SK-N-SH (cell line): ENCODE measurements at regions not wholly inside any gene's neighbourhood (a gene's known extent, or its start where the extent isn't known, plus 50 kb on each side); places are given as distances from the start of the nearest gene placed in this dataset.
A peak's percentile ranks its signal among the peaks of the same experiment; 100 is the strongest.

Source experiments
- CTCF ChIA-PET: fragments of 300-600, 350-600 bp; formaldehyde crosslinking; extraction: SDS; loops from one replicate; lab custom pipeline; 2021; lab: Yijun Ruan, JAX
- POLR2A ChIA-PET: fragments of 350-600 bp; sonication (Branson Sonifier 250); formaldehyde crosslinking; extraction: SDS; loops from one replicate; lab custom pipeline; 2020; ENCODE audit warnings: antibody characterized with exemption, inconsistent platforms; lab: Yijun Ruan, JAX
- DNase-seq: peaks from one replicate; pipeline ENCODE4 v3.0.0; 2012
- H2AFZ ChIP-seq: fragments of 200-600 bp; sonication (generic); 2 replicates; pipeline ENCODE4 v1.8.1; 2016; ENCODE audit warnings: antibody characterized with exemption, mild to moderate bottlenecking, low read depth
- H3F3A ChIP-seq: fragments of 200-600 bp; sonication (generic); replicated peaks from 2 replicates; pipeline ENCODE3; 2016; ENCODE audit warnings: antibody characterized with exemption, mild to moderate bottlenecking; ENCODE audit not compliant: insufficient read depth
- H3K27ac ChIP-seq, 2 experiments: fragments of 200-500 bp in 1 of 2; fragments of 200-600 bp in 1 of 2; sonication (Bioruptor generic) in 1 of 2; sonication (generic), shearing (Covaris generic) in 1 of 2; 2 replicates each; pipeline versions ENCODE4 v1.5.1 to v1.6.1; 2014 to 2016; ENCODE audit warnings: low read depth in 2 of 2, inconsistent platforms in 1 of 2, low read length in 1 of 2, mild to moderate bottlenecking in 1 of 2, mixed read lengths in 1 of 2
- H3K27me3 ChIP-seq: fragments of 200-600 bp; sonication (generic), shearing (Covaris generic); 2 replicates; pipeline ENCODE4 v1.6.1; 2016; ENCODE audit warnings: mixed run types; ENCODE audit not compliant: insufficient read depth
- H3K36me3 ChIP-seq, 2 experiments: fragments of 200-500 bp in 1 of 2; fragments of 200-600 bp in 1 of 2; sonication (Bioruptor generic) in 1 of 2; sonication (generic) in 1 of 2; replicated peaks in 1 of 2; 2 replicates each; pipeline versions ENCODE3 to v1.5.1; 2014 to 2016; ENCODE audit warnings: low read length in 1 of 2, mild to moderate bottlenecking in 1 of 2; ENCODE audit not compliant: insufficient read depth in 2 of 2, control insufficient read depth in 1 of 2
- H3K4me1 ChIP-seq, 2 experiments: fragments of 200-500 bp in 1 of 2; fragments of 200-600 bp in 1 of 2; sonication (Bioruptor generic) in 1 of 2; sonication (generic), shearing (Covaris generic) in 1 of 2; 2 replicates each; pipeline versions ENCODE4 v1.5.1 to v1.6.1; 2014 to 2016; ENCODE audit warnings: low read depth in 1 of 2, low read length in 1 of 2, mixed run types in 1 of 2; ENCODE audit not compliant: insufficient read depth in 2 of 2, control insufficient read depth in 1 of 2
- H3K4me2 ChIP-seq: fragments of 200-600 bp; sonication (generic), shearing (Covaris generic); 2 replicates; pipeline ENCODE4 v1.6.1; 2017; ENCODE audit warnings: mixed run types
- H3K4me3 ChIP-seq, 2 experiments: fragments of 200-500 bp in 1 of 2; fragments of 200-600 bp in 1 of 2; sonication (Bioruptor generic) in 1 of 2; sonication (generic), shearing (Covaris generic) in 1 of 2; 2 replicates each; pipeline versions ENCODE4 v1.5.1 to v1.8.1; 2014 to 2016; ENCODE audit warnings: low read depth in 2 of 2, inconsistent platforms in 1 of 2, low read length in 1 of 2, mild to moderate bottlenecking in 1 of 2, mixed read lengths in 1 of 2, moderate library complexity in 1 of 2
- H3K79me2 ChIP-seq: fragments of 200-600 bp; sonication (generic); 2 replicates; pipeline ENCODE4 v1.8.1; 2017; ENCODE audit warnings: mild to moderate bottlenecking; ENCODE audit not compliant: insufficient read depth
- H3K9ac ChIP-seq: fragments of 200-600 bp; sonication (generic); 2 replicates; pipeline ENCODE4 v1.6.1; 2017; ENCODE audit warnings: mixed run types
- H3K9me2 ChIP-seq: fragments of 200-600 bp; sonication (generic); 2 replicates; pipeline ENCODE4 v1.6.1; 2017; ENCODE audit warnings: mixed run types
- H3K9me3 ChIP-seq: fragments of 200-600 bp; sonication (generic); 2 replicates; pipeline ENCODE4 v1.6.1; 2017; ENCODE audit warnings: mixed run types, mild to moderate bottlenecking, moderate library complexity
- H4K20me1 ChIP-seq: fragments of 200-600 bp; sonication (generic); 2 replicates; pipeline ENCODE4 v1.6.1; 2017; ENCODE audit warnings: mild to moderate bottlenecking, mixed run types; ENCODE audit not compliant: insufficient read depth
- EZH2phosphoT487 ChIP-seq: fragments of 200-600 bp; sonication (generic); IDR thresholded peaks from 2 replicates; pipeline ENCODE4 v1.6.1; 2017; ENCODE audit warnings: low read depth, mixed run types, mild to moderate bottlenecking, antibody characterized with exemption, moderate library complexity, borderline replicate concordance
- FOSL2 ChIP-seq: IDR thresholded peaks from 2 replicates; pipeline ENCODE4 v1.4.0; 2012; ENCODE audit warnings: low read depth, mild to moderate bottlenecking, moderate library complexity, borderline replicate concordance
- FOXM1 ChIP-seq: IDR thresholded peaks from 2 replicates; pipeline ENCODE4 v1.4.0; 2012; ENCODE audit warnings: low read depth, mild to moderate bottlenecking
- GATA2 ChIP-seq: sonication (generic); formaldehyde crosslinking; IDR thresholded peaks from 2 replicates; pipeline ENCODE4 v1.5.0; 2020; ENCODE audit warnings: mild to moderate bottlenecking, missing genetic modification reagents
- JUND ChIP-seq: IDR thresholded peaks from 2 replicates; pipeline ENCODE4 v1.4.0; 2012
- MEF2A ChIP-seq: IDR thresholded peaks from 2 replicates; pipeline ENCODE4 v1.4.0; 2012; ENCODE audit warnings: low read depth, borderline replicate concordance
- NFIC ChIP-seq: IDR thresholded peaks from 2 replicates; pipeline ENCODE4 v1.4.0; 2012; ENCODE audit warnings: borderline replicate concordance
- RCOR1 ChIP-seq: fragments of 150-350 bp; IDR thresholded peaks from 2 replicates; pipeline ENCODE4 v1.6.1; 2017; ENCODE audit warnings: antibody characterized with exemption, low read length
- RFX5 ChIP-seq: IDR thresholded peaks from 2 replicates; pipeline ENCODE4 v1.6.1; 2012; ENCODE audit warnings: mild to moderate bottlenecking, improper control_type of control experiment, low read length
- SIN3A ChIP-seq: IDR thresholded peaks from 2 replicates; pipeline ENCODE4 v1.6.1; 2012; ENCODE audit warnings: low read depth, mild to moderate bottlenecking, low read length, moderate library complexity, borderline replicate concordance
- SMC3 ChIP-seq: IDR thresholded peaks from 2 replicates; pipeline ENCODE4 v1.6.1; 2012; ENCODE audit warnings: low read depth, low read length, improper control_type of control experiment
- TAF1 ChIP-seq: IDR thresholded peaks from 2 replicates; pipeline ENCODE4 v1.6.1; 2012; ENCODE audit warnings: low read depth, mild to moderate bottlenecking, low read length, moderate library complexity, borderline replicate concordance
- TCF12 ChIP-seq: IDR thresholded peaks from 2 replicates; pipeline ENCODE4 v1.4.0; 2012
- YY1 ChIP-seq: IDR thresholded peaks from 2 replicates; pipeline ENCODE4 v1.4.0; 2012; ENCODE audit warnings: low read depth, mild to moderate bottlenecking
- WGBS: methylation state at CpG from one replicate; pipeline ENCODE4 v1.1.6; 2017; ENCODE audit warnings: low lambda C conversion rate; 5-methylcytosine and 5-hydroxymethylcytosine counted together
- TF ChIP-seq, protein P1 (sequence below): IDR thresholded peaks from 2 replicates; pipeline ENCODE4; 2012
- TF ChIP-seq, protein P2 (sequence below): fragments of 150-350 bp; IDR thresholded peaks from 2 replicates; pipeline ENCODE4 v1.6.1; 2017; ENCODE audit warnings: antibody characterized with exemption, low read length, low read depth, borderline replicate concordance
- TF ChIP-seq, protein P3 (sequence below): IDR thresholded peaks from 2 replicates; pipeline ENCODE4 v1.4.0; 2012; ENCODE audit warnings: low read depth, borderline replicate concordance

DNA sequence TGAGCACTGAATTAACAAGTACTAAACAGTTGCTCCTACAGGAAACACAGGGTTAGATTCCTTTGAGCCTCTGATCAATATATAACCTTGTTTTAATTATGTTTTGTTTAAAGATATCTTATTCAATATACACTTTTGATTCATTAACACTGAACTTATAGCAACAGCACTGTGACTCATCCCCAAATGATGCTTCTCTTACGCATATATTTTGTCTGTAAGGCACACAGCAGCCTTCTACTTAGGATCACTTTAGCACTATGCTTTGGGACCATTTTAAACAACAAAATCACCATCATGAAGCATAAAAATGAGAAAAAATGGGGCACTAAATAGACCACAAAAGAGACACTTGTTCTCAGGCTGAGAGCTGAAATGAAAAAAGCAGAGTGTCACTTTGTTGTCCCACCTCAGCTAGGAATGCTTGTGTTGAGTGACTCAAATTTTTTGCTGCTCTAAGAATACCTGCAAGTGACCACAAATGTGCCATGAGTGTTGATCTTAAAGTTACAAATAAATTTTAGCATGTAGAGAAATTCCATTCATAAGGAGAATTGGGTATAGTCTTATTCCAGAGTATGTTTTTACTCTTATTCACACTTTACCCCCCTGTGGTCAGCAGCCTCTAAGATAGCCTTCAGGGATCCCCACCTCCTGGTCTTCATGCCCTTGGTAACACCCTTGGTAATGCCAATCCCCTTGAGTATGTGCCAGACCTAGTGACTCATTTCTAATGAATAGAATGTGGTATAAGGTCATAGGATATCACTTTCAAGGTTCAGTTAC lies 252.7 kb upstream of the IL12B start:
- no peak overlapping the region for H3K4me2 ChIP-seq
- peaks cover 18% of the 10 kb centered on the region for H3F3A ChIP-seq
- no peaks in the 10 kb centered on the region for H3K9me3 ChIP-seq
- no peak overlapping the region for H3K4me3 ChIP-seq
- no peaks in the 10 kb centered on the region for H3K9me2 ChIP-seq
- no peaks in the 10 kb centered on the region for H3K79me2 ChIP-seq
- H3K27ac ChIP-seq = peak overlapping the region in 1 of 2 experiments; percentile 54; a peak in 2 of 4 replicates
- no peaks in the 10 kb centered on the region for H3K36me3 ChIP-seq
- peaks cover 0 to 13% of the 10 kb centered on the region in 2 experiments; a peak in 1 of 4 replicates for H3K4me1 ChIP-seq
- TF ChIP-seq, protein P1, sequence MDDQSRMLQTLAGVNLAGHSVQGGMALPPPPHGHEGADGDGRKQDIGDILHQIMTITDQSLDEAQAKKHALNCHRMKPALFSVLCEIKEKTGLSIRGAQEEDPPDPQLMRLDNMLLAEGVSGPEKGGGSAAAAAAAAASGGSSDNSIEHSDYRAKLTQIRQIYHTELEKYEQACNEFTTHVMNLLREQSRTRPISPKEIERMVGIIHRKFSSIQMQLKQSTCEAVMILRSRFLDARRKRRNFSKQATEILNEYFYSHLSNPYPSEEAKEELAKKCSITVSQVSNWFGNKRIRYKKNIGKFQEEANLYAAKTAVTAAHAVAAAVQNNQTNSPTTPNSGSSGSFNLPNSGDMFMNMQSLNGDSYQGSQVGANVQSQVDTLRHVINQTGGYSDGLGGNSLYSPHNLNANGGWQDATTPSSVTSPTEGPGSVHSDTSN = no peak
- TF ChIP-seq RCOR1 (no peak), RFX5 (no peak), EZH2phosphoT487 (no peak), TAF1 (no peak), SMC3 (no peak), TCF12 (peak; percentile 16), MEF2A (no peak), JUND (peak; percentile 10; the same call in 1 of the 2 replicates), FOSL2 (peak; percentile 42; the same call in 1 of the 2 replicates), SIN3A (no peak), NFIC (peak; percentile 51; the same call in 1 of the 2 replicates), FOXM1 (no peak), YY1 (no peak), GATA2 (CRISPR knock-in tag) (no peak)
- TF ChIP-seq, protein P2, sequence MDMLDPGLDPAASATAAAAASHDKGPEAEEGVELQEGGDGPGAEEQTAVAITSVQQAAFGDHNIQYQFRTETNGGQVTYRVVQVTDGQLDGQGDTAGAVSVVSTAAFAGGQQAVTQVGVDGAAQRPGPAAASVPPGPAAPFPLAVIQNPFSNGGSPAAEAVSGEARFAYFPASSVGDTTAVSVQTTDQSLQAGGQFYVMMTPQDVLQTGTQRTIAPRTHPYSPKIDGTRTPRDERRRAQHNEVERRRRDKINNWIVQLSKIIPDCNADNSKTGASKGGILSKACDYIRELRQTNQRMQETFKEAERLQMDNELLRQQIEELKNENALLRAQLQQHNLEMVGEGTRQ = no peak
- TF ChIP-seq, protein P3, sequence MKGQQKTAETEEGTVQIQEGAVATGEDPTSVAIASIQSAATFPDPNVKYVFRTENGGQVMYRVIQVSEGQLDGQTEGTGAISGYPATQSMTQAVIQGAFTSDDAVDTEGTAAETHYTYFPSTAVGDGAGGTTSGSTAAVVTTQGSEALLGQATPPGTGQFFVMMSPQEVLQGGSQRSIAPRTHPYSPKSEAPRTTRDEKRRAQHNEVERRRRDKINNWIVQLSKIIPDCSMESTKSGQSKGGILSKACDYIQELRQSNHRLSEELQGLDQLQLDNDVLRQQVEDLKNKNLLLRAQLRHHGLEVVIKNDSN = no peak
- ChIA-PET CTCF (no interaction called here), POLR2A (no interaction called here)
- no peak for DNase-seq
- H4K20me1 ChIP-seq = no peaks in the 10 kb centered on the region
- no peak overlapping the region for H2AFZ ChIP-seq
- WGBS = 49% methylated on average over 1 of the region's 1 CpG
- H3K27me3 ChIP-seq = no peaks in the 10 kb centered on the region
- no peak overlapping the region; the same call in 1 of the 2 replicates for H3K9ac ChIP-seq
